B cell (primary cell): ENCODE measurements at regions not wholly inside any gene's neighbourhood (a gene's known extent, or its start where the extent isn't known, plus 50 kb on each side); places are given as distances from the start of the nearest gene placed in this dataset.

Experiments used
- CTCF ChIP-seq: fragments of 200-600 bp; IDR thresholded peaks from one replicate; pipeline ENCODE4 v1.8.0; 2022; ENCODE audit warnings: antibody characterized with exemption, mild to moderate bottlenecking
- EZH2 ChIP-seq: IDR thresholded peaks from 2 replicates; pipeline ENCODE4 v1.6.1; 2012; ENCODE audit warnings: borderline replicate concordance, low read depth, mild to moderate bottlenecking, moderate library complexity, low read length; ENCODE audit not compliant: insufficient read depth, poor library complexity, severe bottlenecking

- no peak for TF ChIP-seq EZH2
- TF ChIP-seq CTCF: no peak
Observed at GRCh38 chr4:147174591-147174990, 228.9 kb upstream of the TTC29 start.
